ENCODE measurements at regions not wholly inside any gene's neighbourhood (a gene's known extent, or its start where the extent isn't known, plus 50 kb on each side); places are given as distances from the start of the nearest gene placed in this dataset.
"Not testable (repeated sequence)": the region's sequence is repeated elsewhere in the genome, so short reads cannot be mapped to it uniquely, and the experiment has no call there.

DNA sequence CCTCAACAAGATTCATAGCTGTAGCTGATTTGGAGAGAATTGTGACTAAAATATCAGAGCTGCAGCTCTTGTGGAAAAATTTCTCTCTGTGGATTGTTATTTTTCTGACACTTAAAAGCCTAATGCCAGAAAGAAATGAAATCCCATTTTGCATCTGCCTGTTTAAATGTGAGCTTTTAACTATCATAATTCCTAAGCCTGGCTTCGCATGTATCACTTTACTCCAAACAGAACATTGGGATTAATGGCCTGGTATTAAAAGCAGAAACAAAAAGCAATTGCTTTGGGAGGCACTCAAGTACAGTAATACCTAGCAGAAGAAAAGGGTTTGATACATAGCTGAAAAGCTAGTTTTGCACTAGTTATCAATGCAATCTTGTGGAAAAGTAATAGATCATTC is 164.2 kb upstream of the FSHR start:
- DNase-seq (ENCODE audit: low read depth): no peak

DNA sequence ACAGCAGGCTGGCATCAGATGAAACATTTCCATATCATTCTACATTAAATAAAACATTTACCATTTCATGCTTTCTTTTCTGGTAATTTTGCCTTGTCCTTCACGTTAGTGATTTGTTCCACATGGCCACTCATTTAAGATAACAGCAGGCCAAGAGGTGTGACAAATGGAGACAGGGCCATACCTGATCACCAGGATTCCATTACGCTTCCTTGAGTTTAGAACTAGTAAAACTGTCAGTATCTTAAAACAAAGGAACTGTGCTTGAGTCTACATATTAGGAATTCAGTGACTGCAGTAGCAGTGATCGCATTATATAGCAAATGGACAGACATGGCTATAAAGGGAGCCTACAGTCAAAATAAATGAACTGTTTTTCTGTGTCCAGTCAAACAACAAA is 155.1 kb upstream of the FSHR start:
- no peak for DNase-seq (ENCODE audit: low read depth)

DNA sequence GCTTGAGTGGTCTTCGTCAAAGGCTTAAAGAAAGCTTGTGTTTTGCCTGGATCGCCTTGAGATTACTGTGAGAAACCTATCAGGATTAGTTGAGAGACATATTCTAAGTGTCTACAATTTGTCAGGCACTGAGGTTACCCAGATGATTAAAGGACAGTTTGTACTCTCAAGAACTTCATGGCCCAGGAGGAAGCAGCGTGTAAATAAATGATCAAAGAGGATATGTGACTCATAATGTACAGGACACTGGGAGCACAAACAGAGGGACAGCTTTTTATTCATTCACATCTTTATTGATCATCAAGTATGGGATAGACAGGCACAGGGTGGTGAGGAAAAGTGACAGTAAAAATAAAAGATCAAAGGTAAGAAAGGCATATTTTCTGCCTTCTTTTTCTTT is 152.6 kb upstream of the FSHR start:
- no peak for DNase-seq (ENCODE audit: low read depth)

DNA sequence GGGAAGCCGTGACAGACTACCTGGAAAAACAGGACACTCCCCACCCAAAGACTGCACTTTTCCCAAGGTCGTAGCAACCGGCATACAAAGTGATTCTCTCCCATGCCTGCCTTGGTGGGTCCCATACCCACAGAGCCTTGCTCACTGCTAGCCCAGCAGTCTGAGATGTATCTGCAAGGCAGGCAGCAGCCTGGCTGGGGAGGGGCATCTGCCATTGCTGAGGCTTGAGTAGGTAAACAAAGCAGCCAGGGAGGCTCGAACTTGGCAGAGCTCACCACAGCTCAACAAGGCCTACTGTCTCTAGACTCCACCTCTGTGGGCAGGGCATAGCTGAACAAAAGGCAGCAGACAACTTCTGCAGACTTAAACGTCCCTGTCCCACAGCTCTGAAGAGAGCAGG is 144.4 kb upstream of the FSHR start:
- DNase-seq (ENCODE audit: low read depth): not testable (repeated sequence)

- DNase-seq (ENCODE audit: low read depth): no peak
Observed at GRCh38 chr2:49298230-49298629, 143.9 kb upstream of the FSHR start.

GRCh38 chr2:49296107-49296867 is 142.0 kb upstream of the FSHR start:
- DNase-seq (ENCODE audit: low read depth): no peak

GRCh38 chr2:49294225-49294624 is 139.9 kb upstream of the FSHR start:
- DNase-seq (ENCODE audit: low read depth): no peak

- no peak for DNase-seq (ENCODE audit: low read depth)
Observed at GRCh38 chr2:49291619-49292018, 137.3 kb upstream of the FSHR start.

- no peak for DNase-seq (ENCODE audit: low read depth)
Observed at GRCh38 chr2:49289711-49290110, 135.4 kb upstream of the FSHR start.

GRCh38 chr2:49288902-49289700 is 134.8 kb upstream of the FSHR start:
- no peak for DNase-seq (ENCODE audit: low read depth)

DNA sequence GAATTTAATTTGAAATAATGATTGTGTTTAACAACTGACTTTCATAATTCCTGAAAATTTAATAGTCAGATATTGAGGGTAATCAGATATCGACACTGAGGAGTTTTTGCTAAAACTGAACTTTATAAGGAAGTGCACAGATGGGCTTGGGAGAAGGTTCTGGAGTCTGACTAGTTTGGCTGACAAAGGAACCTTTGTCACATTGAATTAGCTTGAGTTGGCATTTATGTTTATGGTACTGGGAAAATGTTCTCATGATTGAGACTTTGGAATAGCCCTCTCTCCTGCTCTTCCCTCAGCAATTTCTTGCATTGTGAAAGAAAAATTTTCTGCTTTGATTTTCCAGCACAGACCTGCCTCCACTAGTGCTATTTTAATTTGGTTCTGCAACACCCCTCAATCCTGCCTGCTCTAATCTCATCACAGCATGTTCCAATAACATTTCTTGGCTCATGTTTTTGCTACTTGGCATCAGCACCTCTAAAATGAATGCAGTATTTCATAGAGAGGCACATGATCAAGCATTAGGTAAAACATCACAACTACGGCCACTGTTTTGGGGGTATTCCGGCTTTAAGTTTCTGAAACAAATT is 133.9 kb upstream of the FSHR start:
- DNase-seq (ENCODE audit: low read depth): no peak

DNA sequence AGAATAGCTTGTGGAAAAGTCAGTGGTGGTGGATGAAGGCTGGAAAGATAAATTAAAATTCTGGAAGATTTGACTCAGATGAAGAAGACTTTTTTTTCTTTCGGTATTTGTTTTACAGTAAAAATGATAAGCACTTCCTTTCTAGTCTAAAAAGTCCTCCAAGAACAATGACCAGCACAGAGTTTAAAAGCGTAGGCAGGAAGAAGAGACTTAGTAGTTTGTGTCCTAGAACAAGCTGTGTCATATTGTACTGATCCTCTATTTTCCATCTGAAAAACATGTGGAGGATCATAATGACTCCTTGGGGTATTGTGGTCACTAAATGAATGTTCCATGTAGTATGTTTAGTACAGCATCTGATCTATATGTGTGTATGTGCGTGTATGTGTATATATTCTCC is 132.4 kb upstream of the FSHR start:
- no peak for DNase-seq (ENCODE audit: low read depth)

- no peak for DNase-seq (ENCODE audit: low read depth)
Observed at GRCh38 chr2:49286045-49286444, 131.7 kb upstream of the FSHR start.

DNA sequence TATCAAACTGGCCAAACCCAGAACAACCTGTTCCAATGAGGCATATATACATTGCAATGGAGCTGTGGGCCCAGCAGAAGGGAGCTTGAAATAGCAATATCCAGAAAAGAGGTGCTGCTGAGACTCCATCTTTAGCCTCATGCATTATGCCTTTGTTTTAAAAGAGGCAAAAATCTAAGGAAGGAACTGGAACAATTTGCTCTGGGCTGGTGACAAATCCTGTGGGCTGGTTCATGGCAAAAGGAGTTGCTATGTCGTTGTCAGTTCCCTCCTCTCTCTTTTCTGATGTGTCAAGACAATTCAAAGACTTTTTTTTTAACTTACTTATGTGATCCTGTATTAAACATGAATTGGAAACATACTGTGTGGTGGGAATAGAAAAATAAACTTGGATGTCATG is 124.2 kb upstream of the FSHR start:
- DNase-seq (ENCODE audit: low read depth): no peak

DNA sequence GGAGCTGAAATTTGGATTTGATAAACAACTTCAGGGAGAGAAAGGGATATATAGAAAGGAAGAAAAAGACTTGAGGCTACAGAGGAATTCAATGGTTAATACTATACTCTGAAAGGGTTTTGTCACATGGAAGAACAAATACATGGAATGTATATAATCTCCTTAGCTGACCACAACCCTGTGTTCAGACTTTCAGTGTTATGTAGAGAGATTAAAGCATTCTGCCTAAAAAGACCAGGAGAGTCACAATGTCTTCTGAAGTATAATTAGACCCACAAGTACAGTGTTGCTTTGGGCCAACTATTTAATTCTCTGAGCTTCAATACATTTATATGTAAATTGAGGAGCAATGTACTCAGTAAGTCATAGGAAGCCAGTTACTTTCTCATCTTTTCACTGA is 123.8 kb upstream of the FSHR start:
- DNase-seq (ENCODE audit: low read depth): no peak

DNA sequence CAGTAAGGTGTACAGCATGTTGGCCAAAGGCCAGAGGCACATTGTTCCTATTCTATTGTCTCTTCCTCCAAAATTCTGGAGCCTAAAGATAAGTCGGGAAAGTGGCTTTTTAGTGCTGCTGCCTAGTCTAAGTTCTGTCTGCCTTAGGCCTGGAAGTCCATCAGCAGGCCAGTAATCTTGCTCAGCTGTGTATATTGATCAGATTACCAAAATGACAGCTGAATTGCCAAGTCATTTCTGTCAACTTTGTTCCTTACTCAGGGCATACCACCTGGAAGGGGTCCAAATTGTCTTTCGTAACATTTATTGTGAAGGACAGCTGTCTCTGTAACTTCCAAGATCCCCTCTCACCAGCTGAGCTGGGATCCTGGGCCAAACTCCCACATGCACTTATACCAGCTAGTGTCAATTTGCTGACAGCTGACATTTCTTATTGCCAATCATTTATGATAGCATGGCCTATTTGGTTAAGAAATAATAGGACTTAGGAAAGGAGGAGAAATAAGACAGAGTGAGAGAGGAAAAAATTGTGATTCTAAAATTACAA is 116.8 kb upstream of the FSHR start:
- no peak for DNase-seq (ENCODE audit: low read depth)

DNA sequence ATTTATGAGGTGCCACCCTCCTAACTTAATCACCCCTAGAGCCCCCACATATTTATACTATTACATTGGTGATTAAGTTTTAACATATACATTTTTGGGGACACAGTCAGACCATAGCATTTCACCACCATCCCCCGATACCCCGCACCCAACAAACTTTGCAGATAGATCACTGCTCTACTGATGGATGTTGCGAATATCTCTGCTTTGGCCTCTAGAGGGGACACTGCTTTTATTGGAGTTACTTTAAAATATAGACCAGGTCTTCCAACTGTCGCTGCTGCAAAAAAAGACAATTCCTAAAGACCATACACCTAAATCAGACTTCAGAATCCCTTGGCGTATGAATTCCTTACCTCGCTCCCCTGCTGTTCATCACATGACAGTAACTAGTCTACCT is 115.8 kb upstream of the FSHR start:
- DNase-seq (ENCODE audit: low read depth): no peak

GRCh38 chr2:49265471-49265870 is 111.2 kb upstream of the FSHR start:
- no peak for DNase-seq (ENCODE audit: low read depth)

DNA sequence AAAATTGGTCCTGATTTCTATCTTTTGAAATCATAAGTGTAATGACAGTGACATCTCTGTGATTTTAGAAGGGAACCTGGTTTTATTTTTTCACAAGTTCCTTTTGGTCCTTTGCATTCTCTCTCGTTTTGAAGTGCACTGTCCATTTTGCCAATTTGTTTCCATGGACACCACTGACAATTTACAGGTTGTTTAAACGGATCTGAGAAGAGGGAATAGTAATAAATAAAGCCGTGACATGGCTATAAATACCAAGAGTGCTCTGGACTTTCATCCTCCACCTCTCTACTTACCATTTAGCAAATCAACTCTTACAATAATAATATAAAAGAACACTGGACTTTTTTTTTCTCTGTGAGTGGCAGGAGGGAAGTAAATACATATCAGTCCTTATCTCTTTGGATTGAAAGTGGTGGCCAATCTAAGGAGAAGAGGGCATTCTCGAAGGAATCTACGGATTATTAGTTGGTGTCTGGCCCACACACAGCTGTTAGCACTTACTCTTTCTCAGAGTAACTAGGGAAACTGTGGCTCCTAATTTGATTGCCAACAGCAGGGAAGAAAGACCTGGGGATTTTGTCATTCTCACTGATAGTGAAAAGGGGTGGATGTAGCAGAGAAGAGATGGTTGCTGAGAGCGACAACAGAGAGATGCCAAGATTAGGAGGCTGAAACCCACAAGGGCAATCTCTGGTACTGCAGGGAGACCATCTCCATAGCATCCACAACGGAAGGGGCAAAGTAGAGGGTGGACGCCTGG is 108.7 kb upstream of the FSHR start:
- no peak for DNase-seq (ENCODE audit: low read depth)

GRCh38 chr2:49261781-49262180 is 107.5 kb upstream of the FSHR start:
- DNase-seq (ENCODE audit: low read depth): no peak

- no peak for DNase-seq (ENCODE audit: low read depth)
Observed at GRCh38 chr2:49260979-49261538, 106.7 kb upstream of the FSHR start.

DNA sequence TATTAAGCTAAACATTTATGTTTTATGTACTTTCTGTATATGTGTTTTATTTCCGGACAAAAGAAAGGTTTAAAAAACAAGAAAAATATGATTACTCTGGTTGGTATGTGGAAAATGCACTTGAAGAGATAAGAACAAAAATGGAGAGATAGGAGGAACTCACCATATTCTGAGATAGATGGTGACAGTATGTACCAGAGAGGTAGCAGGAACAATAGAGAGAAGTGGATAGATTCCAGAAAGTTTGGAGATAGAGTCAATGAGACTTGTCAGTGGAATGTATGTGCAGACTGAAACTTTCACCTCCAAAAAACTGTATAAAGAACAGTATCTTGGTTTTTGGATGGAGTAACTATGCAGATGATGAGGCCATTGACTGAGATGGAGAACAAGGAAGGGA is 105.6 kb upstream of the FSHR start:
- no peak for DNase-seq (ENCODE audit: low read depth)
